HEK293 (cell line): ENCODE measurements at regions not wholly inside any gene's neighbourhood (a gene's known extent, or its start where the extent isn't known, plus 50 kb on each side); places are given as distances from the start of the nearest gene placed in this dataset.

ENCODE experiments used
- CTCF ChIA-PET: fragments of 350-600 bp; formaldehyde crosslinking; extraction: SDS; loops from one replicate; lab custom pipeline; 2021; ENCODE audit warnings: antibody characterized with exemption; lab: Yijun Ruan, JAX
- POLR2A ChIA-PET: fragments of 300-600 bp; formaldehyde crosslinking; extraction: SDS; loops from one replicate; lab custom pipeline; 2020; ENCODE audit warnings: antibody characterized with exemption, inconsistent platforms; lab: Yijun Ruan, JAX
- H3K27ac ChIP-seq: fragments of 200-500 bp; sonication (Bioruptor generic); 2 replicates; pipeline ENCODE4 v1.5.1; 2014; ENCODE audit warnings: low read depth, low read length, control low read depth, inconsistent platforms; ENCODE audit errors: extremely low read depth
- H3K36me3 ChIP-seq, 2 experiments: fragments of 200-500 bp in 1 of 2; sonication (Bioruptor generic) in 1 of 2; 1 replicate in 1 of 2; 2 replicates in 1 of 2; pipeline ENCODE4 v1.5.1; 2014 to 2017; ENCODE audit warnings: inconsistent platforms in 2 of 2, low read length in 2 of 2; ENCODE audit not compliant: control insufficient read depth in 2 of 2, insufficient read depth in 1 of 2
- H3K4me1 ChIP-seq: fragments of 200-500 bp; sonication (Bioruptor generic); 2 replicates; pipeline ENCODE4 v1.5.1; 2014; ENCODE audit warnings: mild to moderate bottlenecking, low read length, inconsistent platforms; ENCODE audit not compliant: control insufficient read depth, insufficient read depth
- H3K4me3 ChIP-seq: 2 replicates; pipeline ENCODE4 v1.5.1; 2011; ENCODE audit warnings: low read depth, mild to moderate bottlenecking, control low read depth, low read length, moderate library complexity
- H3K9me3 ChIP-seq: fragments of 200-500 bp; sonication (Bioruptor generic); 2 replicates; pipeline ENCODE4 v1.5.1; 2014; ENCODE audit warnings: low read depth, low read length, inconsistent platforms; ENCODE audit not compliant: control insufficient read depth, insufficient read depth
- EGR2 ChIP-seq: fragments of 450-650 bp; formaldehyde crosslinking; IDR thresholded peaks from 2 replicates; pipeline ENCODE4 v1.5.1; 2016; ENCODE audit warnings: low read depth, missing biosample characterization, missing genetic modification characterization
- IKZF3 ChIP-seq: fragments of 450-650 bp; IDR thresholded peaks from 2 replicates; pipeline ENCODE4 v1.5.0; 2018; ENCODE audit warnings: missing biosample characterization, mild to moderate bottlenecking, missing genetic modification characterization, moderate library complexity
- KLF17 ChIP-seq: fragments of 450-650 bp; formaldehyde crosslinking; IDR thresholded peaks from 2 replicates; pipeline ENCODE4 v1.5.1; 2016; ENCODE audit warnings: missing biosample characterization, missing genetic modification characterization
- KLF7 ChIP-seq: fragments of 450-650 bp; formaldehyde crosslinking; IDR thresholded peaks from 2 replicates; pipeline ENCODE4 v1.5.1; 2016; ENCODE audit warnings: missing biosample characterization, missing genetic modification characterization, borderline replicate concordance
- OVOL3 ChIP-seq: fragments of 450-650 bp; formaldehyde crosslinking; IDR thresholded peaks from 2 replicates; pipeline ENCODE4 v1.5.1; 2016; ENCODE audit warnings: missing biosample characterization, missing genetic modification characterization
- SCRT1 ChIP-seq: fragments of 450-650 bp; formaldehyde crosslinking; IDR thresholded peaks from 2 replicates; pipeline ENCODE4 v1.5.1; 2016; ENCODE audit warnings: missing biosample characterization, missing genetic modification characterization, borderline replicate concordance
- YY2 ChIP-seq: fragments of 450-650 bp; formaldehyde crosslinking; IDR thresholded peaks from 2 replicates; pipeline ENCODE4 v1.5.1; 2016; ENCODE audit warnings: missing biosample characterization, missing genetic modification characterization
- ZIC2 ChIP-seq: fragments of 450-650 bp; formaldehyde crosslinking; IDR thresholded peaks from 2 replicates; pipeline ENCODE4 v1.5.1; 2016; ENCODE audit warnings: missing biosample characterization, missing genetic modification characterization
- ZNF146 ChIP-seq: fragments of 450-650 bp; formaldehyde crosslinking; IDR thresholded peaks from 2 replicates; pipeline ENCODE4 v1.5.1; 2016; ENCODE audit warnings: missing biosample characterization, missing genetic modification characterization
- ZNF2 ChIP-seq: fragments of 450-650 bp; formaldehyde crosslinking; IDR thresholded peaks from 2 replicates; pipeline ENCODE4 v1.5.1; 2016; ENCODE audit warnings: missing biosample characterization, missing genetic modification characterization
- ZNF24 ChIP-seq: fragments of 450-650 bp; formaldehyde crosslinking; IDR thresholded peaks from 2 replicates; pipeline ENCODE4 v1.5.1; 2016; ENCODE audit warnings: missing biosample characterization, missing genetic modification characterization
- ZNF280C ChIP-seq: fragments of 450-650 bp; formaldehyde crosslinking; IDR thresholded peaks from 2 replicates; pipeline ENCODE4 v1.5.1; 2016; ENCODE audit warnings: missing biosample characterization, missing genetic modification characterization
- ZNF391 ChIP-seq: fragments of 450-650 bp; formaldehyde crosslinking; IDR thresholded peaks from 2 replicates; pipeline ENCODE4 v1.5.1; 2016; ENCODE audit warnings: low read depth, missing biosample characterization, missing genetic modification characterization, borderline replicate concordance
- ZNF48 ChIP-seq: fragments of 450-650 bp; formaldehyde crosslinking; IDR thresholded peaks from 2 replicates; pipeline ENCODE4 v1.5.1; 2016; ENCODE audit warnings: missing biosample characterization, missing genetic modification characterization
- ZNF585B ChIP-seq: fragments of 450-650 bp; formaldehyde crosslinking; IDR thresholded peaks from 2 replicates; pipeline ENCODE4 v1.5.1; 2016; ENCODE audit warnings: missing biosample characterization, missing genetic modification characterization
- ZNF624 ChIP-seq: fragments of 450-650 bp; formaldehyde crosslinking; IDR thresholded peaks from 2 replicates; pipeline ENCODE4 v1.5.1; 2017; ENCODE audit warnings: missing biosample characterization, missing genetic modification characterization
- ZNF629 ChIP-seq: fragments of 450-650 bp; formaldehyde crosslinking; IDR thresholded peaks from 2 replicates; pipeline ENCODE4 v1.5.1; 2017; ENCODE audit warnings: missing biosample characterization, missing genetic modification characterization
- ZNF658 ChIP-seq: fragments of 450-650 bp; formaldehyde crosslinking; IDR thresholded peaks from 2 replicates; pipeline ENCODE4; 2016; ENCODE audit warnings: missing biosample characterization, missing genetic modification characterization
- ZNF660 ChIP-seq: fragments of 450-650 bp; IDR thresholded peaks from 2 replicates; pipeline ENCODE4 v1.5.1; 2018; ENCODE audit warnings: missing biosample characterization, mild to moderate bottlenecking, missing genetic modification characterization
- ZNF785 ChIP-seq: fragments of 450-650 bp; formaldehyde crosslinking; IDR thresholded peaks from 2 replicates; pipeline ENCODE4 v1.5.1; 2016; ENCODE audit warnings: missing biosample characterization, missing genetic modification characterization
- ZSCAN30 ChIP-seq: fragments of 450-650 bp; IDR thresholded peaks from 2 replicates; pipeline ENCODE4 v1.5.1; 2018; ENCODE audit warnings: missing biosample characterization, mild to moderate bottlenecking, missing genetic modification characterization, moderate library complexity
- TF ChIP-seq, protein P1 (sequence below): fragments of 450-650 bp; formaldehyde crosslinking; IDR thresholded peaks from 2 replicates; pipeline ENCODE4 v1.5.1; 2016; ENCODE audit warnings: missing biosample characterization, missing genetic modification characterization
- TF ChIP-seq, protein P2 (sequence below): sonication (generic); formaldehyde crosslinking; IDR thresholded peaks from 2 replicates; pipeline ENCODE4 v1.8.1; 2022; ENCODE audit warnings: mild to moderate bottlenecking, moderate library complexity, missing genetic modification reagents
- TF ChIP-seq, protein P3 (sequence below): fragments of 450-650 bp; formaldehyde crosslinking; IDR thresholded peaks from 2 replicates; pipeline ENCODE4 v1.5.1; 2016; ENCODE audit warnings: missing biosample characterization, missing genetic modification characterization

DNA sequence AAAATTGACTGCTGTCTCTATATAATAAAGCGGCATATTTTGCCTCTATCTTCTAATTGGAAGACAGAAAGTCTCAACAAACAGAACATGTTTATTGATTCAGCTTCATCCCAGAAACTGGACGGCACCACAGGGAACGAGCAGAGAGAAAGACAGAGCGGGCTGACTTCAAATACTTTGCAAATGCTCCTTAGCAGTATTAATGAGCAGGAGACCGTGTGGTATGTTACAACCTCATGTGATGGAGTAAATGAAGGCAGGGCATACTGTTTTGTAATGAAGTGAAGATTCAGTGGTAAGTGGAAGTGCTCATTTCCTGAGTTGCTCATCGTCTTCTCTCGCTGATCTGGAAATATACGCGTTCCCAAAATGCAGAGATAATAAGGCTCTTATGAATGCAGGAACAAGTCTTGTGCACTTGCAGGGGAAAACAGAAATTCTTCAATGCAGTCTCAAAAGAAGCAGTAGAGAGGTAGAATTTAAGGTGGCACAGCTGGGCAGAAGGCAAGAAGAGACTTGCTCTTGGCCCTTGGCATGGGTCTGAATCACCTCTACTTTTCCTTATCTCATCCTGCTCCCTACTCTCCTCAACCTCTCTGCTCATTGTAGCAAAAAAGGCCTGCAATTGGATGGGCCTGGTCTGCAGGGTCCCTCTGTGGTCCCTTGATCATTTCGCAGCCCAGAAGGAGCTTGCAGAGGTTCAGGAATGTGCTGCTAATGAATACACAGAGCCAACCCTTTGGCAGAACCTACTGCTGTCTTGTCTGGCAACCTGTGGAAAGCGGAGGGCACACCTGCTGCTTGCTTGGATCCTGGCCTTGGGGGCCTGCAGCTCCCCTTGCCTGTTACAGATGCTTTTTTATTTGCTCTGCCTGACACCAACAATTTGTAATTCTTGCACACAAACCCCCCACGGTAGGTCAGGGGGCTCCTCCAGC is 604.9 kb upstream of the CFAP20DC start:
- POLR2A ChIA-PET, result no interaction called here
- H3K36me3 ChIP-seq, result no peaks in the 10 kb centered on the region
- CTCF ChIA-PET, result no interaction called here
- no peak for TF ChIP-seq ZIC2 (tag by site-specific recombination)
- TF ChIP-seq, protein P1, sequence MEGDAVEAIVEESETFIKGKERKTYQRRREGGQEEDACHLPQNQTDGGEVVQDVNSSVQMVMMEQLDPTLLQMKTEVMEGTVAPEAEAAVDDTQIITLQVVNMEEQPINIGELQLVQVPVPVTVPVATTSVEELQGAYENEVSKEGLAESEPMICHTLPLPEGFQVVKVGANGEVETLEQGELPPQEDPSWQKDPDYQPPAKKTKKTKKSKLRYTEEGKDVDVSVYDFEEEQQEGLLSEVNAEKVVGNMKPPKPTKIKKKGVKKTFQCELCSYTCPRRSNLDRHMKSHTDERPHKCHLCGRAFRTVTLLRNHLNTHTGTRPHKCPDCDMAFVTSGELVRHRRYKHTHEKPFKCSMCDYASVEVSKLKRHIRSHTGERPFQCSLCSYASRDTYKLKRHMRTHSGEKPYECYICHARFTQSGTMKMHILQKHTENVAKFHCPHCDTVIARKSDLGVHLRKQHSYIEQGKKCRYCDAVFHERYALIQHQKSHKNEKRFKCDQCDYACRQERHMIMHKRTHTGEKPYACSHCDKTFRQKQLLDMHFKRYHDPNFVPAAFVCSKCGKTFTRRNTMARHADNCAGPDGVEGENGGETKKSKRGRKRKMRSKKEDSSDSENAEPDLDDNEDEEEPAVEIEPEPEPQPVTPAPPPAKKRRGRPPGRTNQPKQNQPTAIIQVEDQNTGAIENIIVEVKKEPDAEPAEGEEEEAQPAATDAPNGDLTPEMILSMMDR (tag by site-specific recombination), result no peak
- TF ChIP-seq ZNF624 (tag by site-specific recombination), result no peak
- TF ChIP-seq ZNF585B, result no peak
- no peak for TF ChIP-seq EGR2 (tag by site-specific recombination)
- TF ChIP-seq ZNF24 (tag by site-specific recombination), result no peak
- TF ChIP-seq OVOL3 (tag by site-specific recombination), result no peak
- TF ChIP-seq ZNF660 (tag by site-specific recombination), result no peak
- TF ChIP-seq, protein P2, sequence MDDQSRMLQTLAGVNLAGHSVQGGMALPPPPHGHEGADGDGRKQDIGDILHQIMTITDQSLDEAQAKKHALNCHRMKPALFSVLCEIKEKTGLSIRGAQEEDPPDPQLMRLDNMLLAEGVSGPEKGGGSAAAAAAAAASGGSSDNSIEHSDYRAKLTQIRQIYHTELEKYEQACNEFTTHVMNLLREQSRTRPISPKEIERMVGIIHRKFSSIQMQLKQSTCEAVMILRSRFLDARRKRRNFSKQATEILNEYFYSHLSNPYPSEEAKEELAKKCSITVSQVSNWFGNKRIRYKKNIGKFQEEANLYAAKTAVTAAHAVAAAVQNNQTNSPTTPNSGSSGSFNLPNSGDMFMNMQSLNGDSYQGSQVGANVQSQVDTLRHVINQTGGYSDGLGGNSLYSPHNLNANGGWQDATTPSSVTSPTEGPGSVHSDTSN (CRISPR knock-in tag), result no peak
- TF ChIP-seq KLF17 (tag by site-specific recombination), result no peak
- TF ChIP-seq ZNF146 (tag by site-specific recombination), result no peak
- no peak for TF ChIP-seq SCRT1 (tag by site-specific recombination)
- H3K4me3 ChIP-seq, result no peak overlapping the region
- no peak overlapping the region for H3K27ac ChIP-seq
- no peaks in the 10 kb centered on the region for H3K4me1 ChIP-seq
- H3K9me3 ChIP-seq, result no peaks in the 10 kb centered on the region

- Histone ChIP-seq H3K36me3 (no peaks in the 10 kb centered on the region), H3K27ac (no peak overlapping the region)
- no peak for TF ChIP-seq ZNF391 (tag by site-specific recombination)
- no peak for TF ChIP-seq ZNF785 (tag by site-specific recombination)
- no peak for TF ChIP-seq ZNF24 (tag by site-specific recombination)
- TF ChIP-seq, protein P1 (tag by site-specific recombination), result no peak
- TF ChIP-seq ZNF629 (tag by site-specific recombination), result no peak
- TF ChIP-seq ZNF585B, result no peak
- TF ChIP-seq ZNF280C (tag by site-specific recombination), result no peak
- no peak for TF ChIP-seq YY2
- no peak for TF ChIP-seq ZNF658 (tag by site-specific recombination)
- TF ChIP-seq ZSCAN30 (tag by site-specific recombination), result no peak
- TF ChIP-seq, protein P3, sequence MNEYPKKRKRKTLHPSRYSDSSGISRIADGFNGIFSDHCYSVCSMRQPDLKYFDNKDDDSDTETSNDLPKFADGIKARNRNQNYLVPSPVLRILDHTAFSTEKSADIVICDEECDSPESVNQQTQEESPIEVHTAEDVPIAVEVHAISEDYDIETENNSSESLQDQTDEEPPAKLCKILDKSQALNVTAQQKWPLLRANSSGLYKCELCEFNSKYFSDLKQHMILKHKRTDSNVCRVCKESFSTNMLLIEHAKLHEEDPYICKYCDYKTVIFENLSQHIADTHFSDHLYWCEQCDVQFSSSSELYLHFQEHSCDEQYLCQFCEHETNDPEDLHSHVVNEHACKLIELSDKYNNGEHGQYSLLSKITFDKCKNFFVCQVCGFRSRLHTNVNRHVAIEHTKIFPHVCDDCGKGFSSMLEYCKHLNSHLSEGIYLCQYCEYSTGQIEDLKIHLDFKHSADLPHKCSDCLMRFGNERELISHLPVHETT (tag by site-specific recombination), result no peak
- no peak for TF ChIP-seq ZNF2 (tag by site-specific recombination)
- no peak for TF ChIP-seq ZNF48 (tag by site-specific recombination)
- no peak for TF ChIP-seq KLF7 (tag by site-specific recombination)
- TF ChIP-seq IKZF3 (tag by site-specific recombination), result no peak
- TF ChIP-seq, all 188 proteins: peak for 0
- CTCF ChIA-PET, result interaction anchor here (0.6 kb wide), 1 partner anchor 204 kb away, joined by 3 read pairs; no protein-coding TSS in a partner anchor
- no peak overlapping the region for H3K4me3 ChIP-seq
- H3K9me3 ChIP-seq, result no peaks in the 10 kb centered on the region
- POLR2A ChIA-PET, result no interaction called here
- no peaks in the 10 kb centered on the region for H3K4me1 ChIP-seq
These were observed 604.3 kb upstream of the CFAP20DC start for GRCh38 chr3:59654123-59654479.
